ENCODE measurements at regions not wholly inside any gene's neighbourhood (a gene's known extent, or its start where the extent isn't known, plus 50 kb on each side); places are given as distances from the start of the nearest gene placed in this dataset.
"Not testable (repeated sequence)": the region's sequence is repeated elsewhere in the genome, so short reads cannot be mapped to it uniquely, and the experiment has no call there.

DNA sequence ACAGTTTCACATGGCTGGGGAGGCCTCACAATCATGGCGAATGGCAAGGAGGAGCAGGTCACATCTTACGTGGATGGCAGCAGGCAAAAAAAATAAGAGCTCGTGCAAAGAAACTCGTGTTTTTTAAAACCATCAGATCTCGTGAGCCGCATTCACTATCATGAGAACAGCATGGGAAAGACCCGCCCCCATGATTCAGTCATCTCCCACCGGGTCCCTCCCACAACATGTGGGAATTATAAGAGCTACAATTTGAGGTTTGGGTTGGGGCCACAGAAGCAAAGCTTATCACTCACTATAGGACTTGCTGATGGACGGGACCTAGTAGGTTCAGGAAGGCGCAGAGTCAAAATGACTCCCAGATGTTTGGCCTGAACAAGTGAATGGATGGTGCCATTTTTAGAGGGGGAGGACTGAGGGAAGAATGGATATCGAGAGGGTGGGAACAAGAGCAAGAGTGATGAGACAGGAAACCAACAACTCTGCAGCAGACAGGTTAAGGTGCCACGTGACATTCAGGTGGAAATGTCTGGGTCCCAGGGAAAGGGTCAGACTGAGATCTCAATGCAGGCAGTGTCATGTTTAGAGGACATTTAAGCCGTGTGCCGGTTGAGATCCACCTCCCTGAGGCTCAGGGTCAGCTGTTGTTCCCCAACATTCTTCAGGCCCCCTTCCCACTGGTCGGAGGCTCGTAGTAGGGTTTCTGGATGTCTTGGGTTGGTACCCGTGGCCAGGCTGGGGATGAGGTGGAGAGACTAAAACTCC lies 85.7 kb downstream of the MYCN start:
- WGBS, 5 donors = 81 to 88% (median 86%) methylated on average over 17 of the region's 17 CpGs
- DNase-seq = no peak
- TF ChIP-seq POLR2AphosphoS5 (IDR thresholded peaks at IDR 0.05) (no peak), CTCF (IDR thresholded peaks at IDR 0.05 in 8 of 11, conservative IDR thresholded peaks at IDR 0.05 in 3 of 11) (no peak), POLR2A (IDR thresholded peaks at IDR 0.05) (no peak)
- Histone ChIP-seq H3K27me3 (replicated peaks in 1 of 7) (peaks cover 0 to 20% (median 0%) of the 10 kb centered on the region in 7 donors), H3K4me3 (no peak overlapping the region), H3K9me3 (no peaks in the 10 kb centered on the region), H3K4me1 (no peaks in the 10 kb centered on the region), H3K27ac (no peak overlapping the region), H3K36me3 (no peaks in the 10 kb centered on the region)
- intact Hi-C loops (cut with DNase I; ENCODE audit: low total_unique reads) = no loop called here

GRCh38 chr2:16025211-16025875 lies 85.0 kb downstream of the MYCN start:
- TF ChIP-seq POLR2A (IDR thresholded peaks at IDR 0.05) = no peak
- TF ChIP-seq CTCF (IDR thresholded peaks at IDR 0.05 in 8 of 11, conservative IDR thresholded peaks at IDR 0.05 in 3 of 11) = no peak
- no peak for TF ChIP-seq POLR2AphosphoS5 (IDR thresholded peaks at IDR 0.05)
- Histone ChIP-seq H3K27me3 (replicated peaks in 1 of 7) (peaks cover 0 to 17% (median 0%) of the 10 kb centered on the region in 7 donors), H3K4me1 (no peaks in the 10 kb centered on the region), H3K4me3 (no peak overlapping the region), H3K27ac (no peak overlapping the region), H3K36me3 (no peaks in the 10 kb centered on the region), H3K9me3 (no peaks in the 10 kb centered on the region)
- DNase-seq = no peak
- intact Hi-C loops (cut with DNase I; ENCODE audit: low total_unique reads) = no loop called here
- WGBS, 5 donors = 66 to 79% (median 71%) methylated on average over 8 of the region's 8 CpGs

GRCh38 chr2:16024628-16025027 lies 84.3 kb downstream of the MYCN start:
- intact Hi-C loops (cut with DNase I; ENCODE audit: low total_unique reads); H3K36me3 ChIP-seq; DNase-seq; H3K9me3 ChIP-seq; H3K4me3 ChIP-seq; H3K27ac ChIP-seq; H3K4me1 ChIP-seq: not testable (repeated sequence)
- peaks cover 0 to 13% (median 0%) of the 10 kb centered on the region in 7 donors for H3K27me3 ChIP-seq (replicated peaks in 1 of 7)
- 72 to 95% (median 79%) methylated on average over 8 of the region's 8 CpGs for WGBS, 5 donors

GRCh38 chr2:16023506-16024360 lies 83.4 kb downstream of the MYCN start:
- H3K36me3 ChIP-seq = no peaks in the 10 kb centered on the region
- no peak for DNase-seq
- intact Hi-C loops (cut with DNase I; ENCODE audit: low total_unique reads) = no loop called here
- TF ChIP-seq POLR2AphosphoS5 (IDR thresholded peaks at IDR 0.05) (no peak), POLR2A (IDR thresholded peaks at IDR 0.05) (no peak), CTCF (IDR thresholded peaks at IDR 0.05 in 8 of 11, conservative IDR thresholded peaks at IDR 0.05 in 3 of 11) (no peak)
- no peak overlapping the region for H3K4me3 ChIP-seq
- no peaks in the 10 kb centered on the region for H3K4me1 ChIP-seq
- H3K27me3 ChIP-seq (replicated peaks in 1 of 7) = peaks cover 0 to 13% (median 0%) of the 10 kb centered on the region in 7 donors
- no peaks in the 10 kb centered on the region for H3K9me3 ChIP-seq
- no peak overlapping the region for H3K27ac ChIP-seq
- WGBS, 5 donors = 75 to 88% (median 78%) methylated on average over 5 of the region's 5 CpGs
